ENCODE measurements at regions not wholly inside any gene's neighbourhood (a gene's known extent, or its start where the extent isn't known, plus 50 kb on each side); places are given as distances from the start of the nearest gene placed in this dataset.
"Not testable (repeated sequence)": the region's sequence is repeated elsewhere in the genome, so short reads cannot be mapped to it uniquely, and the experiment has no call there.

- Mint-ChIP-seq H3K9me3 (peaks cover 9 to 12% of the 10 kb centered on the region in 2 donors), H3K27ac (no peak overlapping the region), H3K36me3 (peaks cover 0 to 4% of the 10 kb centered on the region in 2 donors)
- DNase-seq (ENCODE audit: low spot score in 2 of 2) (no peak), ATAC-seq (peak; percentile 60 to 75)
These were observed 997.0 kb downstream of the GATA3 start for GRCh38 chr10:9051328-9051974.

- peaks cover 0 to 13% of the 10 kb centered on the region in 2 donors for H3K36me3 Mint-ChIP-seq
- H3K27ac Mint-ChIP-seq, result peak overlapping the region in 1 of 2 donors; percentile 72
- DNase-seq (ENCODE audit: low spot score in 2 of 2) (no peak), ATAC-seq (peak; percentile 50 to 63)
- H3K9me3 Mint-ChIP-seq, result peaks cover 9 to 12% of the 10 kb centered on the region in 2 donors
These were observed 998.3 kb downstream of the GATA3 start for GRCh38 chr10:9052767-9053166.

- Mint-ChIP-seq H3K36me3 (peaks cover 0 to 13% of the 10 kb centered on the region in 2 donors), H3K27ac (no peak overlapping the region), H3K9me3 (peaks cover 5 to 9% of the 10 kb centered on the region in 2 donors)
- no peak for DNase-seq (ENCODE audit: low spot score in 2 of 2)
- no peak for ATAC-seq
These were observed 1002.0 kb downstream of the GATA3 start for GRCh38 chr10:9056521-9056920.

GRCh38 chr10:9057293-9057692 is 1002.8 kb downstream of the GATA3 start:
- not testable (repeated sequence) for ATAC-seq, H3K27ac Mint-ChIP-seq

GRCh38 chr10:9060314-9060713 is 1005.8 kb downstream of the GATA3 start:
- ATAC-seq (no peak), DNase-seq (ENCODE audit: low spot score in 2 of 2) (no peak)
- Mint-ChIP-seq H3K27ac (no peak overlapping the region), H3K36me3 (peaks cover 0 to 9% of the 10 kb centered on the region in 2 donors), H3K9me3 (peaks cover 0 to 4% of the 10 kb centered on the region in 2 donors)

More at GRCh38 chr10:9057293-9057692, 1002.8 kb downstream of the GATA3 start:
- peaks cover 0 to 13% of the 10 kb centered on the region in 2 donors for H3K36me3 Mint-ChIP-seq
- H3K9me3 Mint-ChIP-seq; DNase-seq (ENCODE audit: low spot score in 2 of 2): not testable (repeated sequence)

GRCh38 chr10:9061871-9062270 is 1007.4 kb downstream of the GATA3 start:
- Mint-ChIP-seq H3K9me3 (no peaks in the 10 kb centered on the region), H3K27ac (no peak overlapping the region), H3K36me3 (peaks cover 0 to 8% of the 10 kb centered on the region in 2 donors)
- DNase-seq (ENCODE audit: low spot score in 2 of 2) (no peak), ATAC-seq (no peak)

GRCh38 chr10:9066152-9066551 is 1011.7 kb downstream of the GATA3 start:
- ATAC-seq, result no peak

GRCh38 chr10:9068003-9068402 is 1013.5 kb downstream of the GATA3 start:
- no peak for ATAC-seq
- peaks cover 0 to 4% of the 10 kb centered on the region in 2 donors for H3K9me3 Mint-ChIP-seq
- H3K27ac Mint-ChIP-seq, result no peak overlapping the region
- no peak for DNase-seq (ENCODE audit: low spot score in 2 of 2)
- H3K36me3 Mint-ChIP-seq, result no peaks in the 10 kb centered on the region

More at GRCh38 chr10:9066152-9066551, 1011.7 kb downstream of the GATA3 start:
- Mint-ChIP-seq H3K9me3 (peaks cover 0 to 4% of the 10 kb centered on the region in 2 donors), H3K36me3 (no peaks in the 10 kb centered on the region), H3K27ac (no peak overlapping the region)
- DNase-seq (ENCODE audit: low spot score in 2 of 2), result no peak

- no peaks in the 10 kb centered on the region for H3K36me3 Mint-ChIP-seq
- no peak for ATAC-seq
- H3K9me3 Mint-ChIP-seq, result peaks cover 0 to 4% of the 10 kb centered on the region in 2 donors
- no peak overlapping the region for H3K27ac Mint-ChIP-seq
- no peak for DNase-seq (ENCODE audit: low spot score in 2 of 2)
These were observed 1014.6 kb downstream of the GATA3 start for GRCh38 chr10:9069136-9069535.

GRCh38 chr10:9075420-9075819 is 1020.9 kb downstream of the GATA3 start:
- DNase-seq (ENCODE audit: low spot score in 2 of 2) (no peak), ATAC-seq (no peak)
- no peak overlapping the region for H3K27ac Mint-ChIP-seq
- no peaks in the 10 kb centered on the region for H3K36me3 Mint-ChIP-seq
- H3K9me3 Mint-ChIP-seq, result no peaks in the 10 kb centered on the region

GRCh38 chr10:9076066-9076465 is 1021.6 kb downstream of the GATA3 start:
- H3K9me3 Mint-ChIP-seq, result no peaks in the 10 kb centered on the region
- no peak for ATAC-seq
- DNase-seq (ENCODE audit: low spot score in 2 of 2), result no peak
- no peak overlapping the region for H3K27ac Mint-ChIP-seq
- no peaks in the 10 kb centered on the region for H3K36me3 Mint-ChIP-seq

- ATAC-seq (no peak), DNase-seq (ENCODE audit: low spot score in 2 of 2) (no peak)
- Mint-ChIP-seq H3K36me3 (peaks cover 8 to 9% of the 10 kb centered on the region in 2 donors), H3K9me3 (peaks cover 10 to 14% of the 10 kb centered on the region in 2 donors), H3K27ac (no peak overlapping the region)
These were observed 1026.8 kb downstream of the GATA3 start for GRCh38 chr10:9081253-9081652.

- ATAC-seq, result peak; percentile 85 to 96
- H3K27ac Mint-ChIP-seq, result peak overlapping the region in 1 of 2 donors; percentile 58
- peaks cover 8 to 9% of the 10 kb centered on the region in 2 donors for H3K36me3 Mint-ChIP-seq
- DNase-seq (ENCODE audit: low spot score in 2 of 2), result no peak
- H3K9me3 Mint-ChIP-seq, result peaks cover 10 to 14% of the 10 kb centered on the region in 2 donors
These were observed 1027.5 kb downstream of the GATA3 start for GRCh38 chr10:9081961-9082360.

- peak overlapping the region in 1 of 2 donors; percentile 75 for H3K27ac Mint-ChIP-seq
- ATAC-seq (peak; percentile 91 to 98), DNase-seq (ENCODE audit: low spot score in 2 of 2) (no peak)
- peaks cover 0 to 12% of the 10 kb centered on the region in 2 donors for H3K9me3 Mint-ChIP-seq
- peaks cover 10 to 11% of the 10 kb centered on the region in 2 donors for H3K36me3 Mint-ChIP-seq
These were observed 1037.1 kb downstream of the GATA3 start for GRCh38 chr10:9091530-9092093.

- peaks cover 10 to 17% of the 10 kb centered on the region in 2 donors for H3K36me3 Mint-ChIP-seq
- peak overlapping the region in 1 of 2 donors; percentile 89 for H3K27ac Mint-ChIP-seq
- ATAC-seq, result peak; percentile 21 to 71
- peak in 1 of 2 donors; percentile 15 for DNase-seq (ENCODE audit: low spot score in 2 of 2)
- peaks cover 0 to 15% of the 10 kb centered on the region in 2 donors for H3K9me3 Mint-ChIP-seq
These were observed 1041.8 kb downstream of the GATA3 start for GRCh38 chr10:9096288-9096687.

GRCh38 chr10:9097206-9097990 is 1042.9 kb downstream of the GATA3 start:
- Mint-ChIP-seq H3K36me3 (peaks cover 10 to 17% of the 10 kb centered on the region in 2 donors), H3K27ac (no peak overlapping the region), H3K9me3 (peaks cover 0 to 15% of the 10 kb centered on the region in 2 donors)
- ATAC-seq (no peak), DNase-seq (ENCODE audit: low spot score in 2 of 2) (no peak)

- DNase-seq (ENCODE audit: low spot score in 2 of 2), result no peak
- no peak for ATAC-seq
- peaks cover 0 to 10% of the 10 kb centered on the region in 2 donors for H3K9me3 Mint-ChIP-seq
- H3K36me3 Mint-ChIP-seq, result peaks cover 8 to 13% of the 10 kb centered on the region in 2 donors
- H3K27ac Mint-ChIP-seq, result no peak overlapping the region
These were observed 1043.5 kb downstream of the GATA3 start for GRCh38 chr10:9097991-9098306.

Data from activated naive CD4-positive, alpha-beta T cell treated with anti-CD3 and anti-CD28 coated beads, Interleukin-2, amount 50 U/mL, for 72 hours (primary cell).